Choroid plexus epithelial cell (primary cell): ENCODE measurements at regions not wholly inside any gene's neighbourhood (a gene's known extent, or its start where the extent isn't known, plus 50 kb on each side); places are given as distances from the start of the nearest gene placed in this dataset.

Experiments
- DNase-seq: peaks from one replicate; pipeline ENCODE4 v3.0.0-alpha.2; 2010; ENCODE audit warnings: low read depth
- H3K4me3 ChIP-seq: 2 replicates; pipeline ENCODE4 v1.5.1; 2011; ENCODE audit warnings: low read depth, mild to moderate bottlenecking, control low read depth, low read length, moderate library complexity
- CTCF ChIP-seq: conservative IDR thresholded peaks from 2 replicates; pipeline ENCODE4 v1.5.1; 2011; ENCODE audit warnings: low read depth, mild to moderate bottlenecking, control low read depth, inconsistent platforms, low read length, moderate library complexity

- DNase-seq: no peak
- no peak for TF ChIP-seq CTCF
- H3K4me3 ChIP-seq: no peak overlapping the region
Observed at GRCh38 chr13:111469450-111469849, 149.0 kb downstream of the TEX29 start.

- no peak for TF ChIP-seq CTCF
- DNase-seq: no peak
- H3K4me3 ChIP-seq: no peak overlapping the region
Observed at GRCh38 chr13:111469916-111470506, 149.6 kb downstream of the TEX29 start.

GRCh38 chr13:111470933-111471332, 150.5 kb downstream of the TEX29 start:
- no peak overlapping the region for H3K4me3 ChIP-seq
- DNase-seq: no peak
- no peak for TF ChIP-seq CTCF

- H3K4me3 ChIP-seq: no peak overlapping the region
- no peak for DNase-seq
- no peak for TF ChIP-seq CTCF
Observed at GRCh38 chr13:111472083-111472482, 151.6 kb downstream of the TEX29 start.

- no peak for DNase-seq
- no peak overlapping the region for H3K4me3 ChIP-seq
- TF ChIP-seq CTCF: no peak
Observed at GRCh38 chr13:111472559-111473460, 152.4 kb downstream of the TEX29 start.

GRCh38 chr13:111474136-111475002, 153.9 kb downstream of the TEX29 start:
- DNase-seq: peak; percentile 66
- peak; percentile 63 for TF ChIP-seq CTCF
- no peak overlapping the region for H3K4me3 ChIP-seq
